ENCODE measurements at regions not wholly inside any gene's neighbourhood (a gene's known extent, or its start where the extent isn't known, plus 50 kb on each side); places are given as distances from the start of the nearest gene placed in this dataset.

- TF ChIP-seq ZNF253 (CRISPR knock-in tag; conservative IDR thresholded peaks at IDR 0.05) (no peak), TBP (optimal IDR thresholded peaks at IDR 0.05; ENCODE audit: low read depth, low read length) (no peak), CBX2 (IDR thresholded peaks at IDR 0.05; ENCODE audit: insufficient read depth, low read length, poor library complexity, severe bottlenecking) (no peak), TBL1XR1 (IDR thresholded peaks at IDR 0.05; ENCODE audit: low read length in 2 of 2) (no peak), RBM14 (IDR thresholded peaks at IDR 0.05; ENCODE audit: borderline replicate concordance, insufficient read depth, low read depth, low read length) (no peak), KLF13 (tag; IDR thresholded peaks at IDR 0.05; ENCODE audit: borderline replicate concordance, low read depth) (no peak), POU5F1 (IDR thresholded peaks at IDR 0.05; ENCODE audit: borderline replicate concordance, low read depth, low read length, partially characterized antibody) (no peak), ELF4 (CRISPR knock-in tag; IDR thresholded peaks at IDR 0.05) (no peak), NR1H2 (CRISPR knock-in tag; IDR thresholded peaks at IDR 0.05) (no peak)
- TF ChIP-seq, protein P1, sequence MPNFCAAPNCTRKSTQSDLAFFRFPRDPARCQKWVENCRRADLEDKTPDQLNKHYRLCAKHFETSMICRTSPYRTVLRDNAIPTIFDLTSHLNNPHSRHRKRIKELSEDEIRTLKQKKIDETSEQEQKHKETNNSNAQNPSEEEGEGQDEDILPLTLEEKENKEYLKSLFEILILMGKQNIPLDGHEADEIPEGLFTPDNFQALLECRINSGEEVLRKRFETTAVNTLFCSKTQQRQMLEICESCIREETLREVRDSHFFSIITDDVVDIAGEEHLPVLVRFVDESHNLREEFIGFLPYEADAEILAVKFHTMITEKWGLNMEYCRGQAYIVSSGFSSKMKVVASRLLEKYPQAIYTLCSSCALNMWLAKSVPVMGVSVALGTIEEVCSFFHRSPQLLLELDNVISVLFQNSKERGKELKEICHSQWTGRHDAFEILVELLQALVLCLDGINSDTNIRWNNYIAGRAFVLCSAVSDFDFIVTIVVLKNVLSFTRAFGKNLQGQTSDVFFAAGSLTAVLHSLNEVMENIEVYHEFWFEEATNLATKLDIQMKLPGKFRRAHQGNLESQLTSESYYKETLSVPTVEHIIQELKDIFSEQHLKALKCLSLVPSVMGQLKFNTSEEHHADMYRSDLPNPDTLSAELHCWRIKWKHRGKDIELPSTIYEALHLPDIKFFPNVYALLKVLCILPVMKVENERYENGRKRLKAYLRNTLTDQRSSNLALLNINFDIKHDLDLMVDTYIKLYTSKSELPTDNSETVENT (CRISPR knock-in tag; IDR thresholded peaks at IDR 0.05), result no peak
Measured at GRCh38 chr2:174675615-174676014, 78.0 kb upstream of the WIPF1 start (continued).
